Hepatocyte (in vitro differentiated cells): ENCODE measurements at regions not wholly inside any gene's neighbourhood (a gene's known extent, or its start where the extent isn't known, plus 50 kb on each side); places are given as distances from the start of the nearest gene placed in this dataset.
"Not testable (repeated sequence)": the region's sequence is repeated elsewhere in the genome, so short reads cannot be mapped to it uniquely, and the experiment has no call there.

Source experiments
- DNase-seq: peaks from one replicate; pipeline ENCODE4 v3.0.0-alpha.2; 2016; ENCODE audit warnings: low spot score
- H2AFZ ChIP-seq: fragments of 200-600 bp; sonication (generic); 2 replicates; pipeline ENCODE4 v1.6.0; 2016; ENCODE audit warnings: antibody characterized with exemption, mild to moderate bottlenecking
- H3K27ac ChIP-seq: fragments of 200-600 bp; sonication (generic); 2 replicates; pipeline ENCODE4 v1.5.1; 2016; ENCODE audit warnings: mild to moderate bottlenecking
- H3K27me3 ChIP-seq: fragments of 200-600 bp; sonication (generic); 2 replicates; pipeline ENCODE4 v1.6.1; 2016
- H3K36me3 ChIP-seq: fragments of 200-600 bp; sonication (generic); replicated peaks from 2 replicates; pipeline ENCODE4 v1.5.1; 2016; ENCODE audit warnings: low read depth; ENCODE audit not compliant: insufficient read depth
- H3K4me1 ChIP-seq: fragments of 200-600 bp; sonication (generic); 2 replicates; pipeline ENCODE4 v1.5.1; 2016; ENCODE audit warnings: mild to moderate bottlenecking, moderate library complexity; ENCODE audit not compliant: insufficient read depth
- H3K4me2 ChIP-seq: fragments of 200-600 bp; sonication (generic); 2 replicates; pipeline ENCODE4 v1.6.0; 2016
- H3K4me3 ChIP-seq: fragments of 200-600 bp; sonication (generic); 2 replicates; pipeline ENCODE4 v1.5.1; 2016; ENCODE audit warnings: mild to moderate bottlenecking
- H3K79me2 ChIP-seq: fragments of 200-600 bp; sonication (generic); 2 replicates; pipeline ENCODE4 v1.6.0; 2017; ENCODE audit warnings: mild to moderate bottlenecking
- H3K9me2 ChIP-seq: fragments of 200-600 bp; sonication (generic); replicated peaks from 2 replicates; pipeline ENCODE4 v1.6.0; 2017; ENCODE audit warnings: mild to moderate bottlenecking; ENCODE audit not compliant: insufficient read depth
- H3K9me3 ChIP-seq: fragments of 200-600 bp; sonication (generic); 2 replicates; pipeline ENCODE4 v1.5.1; 2016; ENCODE audit warnings: low read depth, mild to moderate bottlenecking
- H4K20me1 ChIP-seq: fragments of 200-600 bp; sonication (generic); 2 replicates; pipeline ENCODE4 v1.6.0; 2016; ENCODE audit warnings: mild to moderate bottlenecking; ENCODE audit not compliant: insufficient read depth, poor library complexity, severe bottlenecking
- CTCF ChIP-seq: fragments of 200-600 bp; sonication (generic); IDR thresholded peaks from 2 replicates; pipeline ENCODE4 v1.5.1; 2016; ENCODE audit warnings: antibody characterized with exemption, mild to moderate bottlenecking; ENCODE audit not compliant: poor library complexity
- EZH2 ChIP-seq: fragments of 200-600 bp; sonication (generic); IDR thresholded peaks from 2 replicates; pipeline ENCODE4 v1.6.1; 2016; ENCODE audit warnings: antibody characterized with exemption, mild to moderate bottlenecking, borderline replicate concordance
- EZH2phosphoT487 ChIP-seq: fragments of 200-600 bp; sonication (generic); IDR thresholded peaks from one replicate; pipeline ENCODE4 v1.6.1; 2018; ENCODE audit warnings: antibody characterized with exemption, mild to moderate bottlenecking, low read depth, moderate library complexity; ENCODE audit not compliant: unreplicated experiment, severe bottlenecking
- WGBS: methylation state at CpG from one replicate; pipeline ENCODE4 v1.1.6; 2016; ENCODE audit warnings: low lambda C conversion rate; ENCODE audit errors: missing lambda C conversion rate; 5-methylcytosine and 5-hydroxymethylcytosine counted together

DNA sequence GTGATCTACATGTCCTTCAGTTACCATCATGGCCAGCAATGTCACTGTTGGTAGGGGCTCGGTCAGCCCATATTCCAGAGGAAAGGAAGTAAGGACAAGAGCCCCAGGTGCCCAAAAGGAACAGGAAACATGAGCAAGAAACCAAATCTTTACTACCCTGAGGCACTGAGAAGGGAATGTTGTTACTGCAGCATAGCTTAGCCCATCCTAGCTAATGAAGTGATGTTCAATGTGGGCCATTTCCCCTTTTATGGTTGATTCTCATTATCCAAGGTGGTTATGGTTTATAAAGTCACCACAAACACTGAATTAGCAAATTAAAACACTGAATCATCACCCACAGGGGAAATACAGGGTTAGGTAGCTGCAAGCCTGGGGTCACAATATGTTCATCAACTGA lies 88.4 kb upstream of the C10orf90 start:
- no peak overlapping the region for H3K27ac ChIP-seq

DNA sequence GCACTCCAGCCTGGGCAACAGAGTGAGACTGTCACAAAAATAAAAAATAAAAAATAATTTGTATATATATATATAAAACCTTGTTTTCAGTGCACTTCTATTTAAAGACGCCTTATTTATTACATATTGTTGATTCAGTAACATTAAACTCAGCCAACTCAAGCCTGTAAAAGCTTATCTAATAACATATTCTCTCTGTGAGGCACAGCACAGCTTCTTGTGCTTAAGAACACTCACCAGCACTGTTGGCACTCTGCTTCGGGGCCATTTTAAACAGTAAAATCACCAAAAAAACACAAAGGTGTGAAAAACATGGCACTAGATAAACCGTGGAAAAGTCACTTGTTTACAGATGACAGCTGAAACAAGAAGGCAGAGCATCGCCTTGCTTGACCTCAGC lies 89.0 kb upstream of the C10orf90 start:
- no peak for TF ChIP-seq EZH2
- TF ChIP-seq CTCF = no peak
- TF ChIP-seq EZH2phosphoT487 = no peak
- Histone ChIP-seq H3K36me3 (no peaks in the 10 kb centered on the region), H3K4me1 (no peaks in the 10 kb centered on the region), H3K79me2 (no peaks in the 10 kb centered on the region), H3K9me3 (no peaks in the 10 kb centered on the region), H4K20me1 (no peaks in the 10 kb centered on the region), H3K9me2 (no peaks in the 10 kb centered on the region), H3K4me2 (no peak overlapping the region), H2AFZ (no peak overlapping the region), H3K4me3 (no peak overlapping the region), H3K27me3 (no peaks in the 10 kb centered on the region), H3K27ac (no peak overlapping the region)
- no peak for DNase-seq
- 71% methylated on average over 4 of the region's 4 CpGs for WGBS

More for the DNA sequence above, 88.4 kb upstream of the C10orf90 start:
- TF ChIP-seq EZH2phosphoT487 (no peak), CTCF (no peak), EZH2 (no peak)
- Histone ChIP-seq H3K36me3 (no peaks in the 10 kb centered on the region), H3K9me3 (no peaks in the 10 kb centered on the region), H2AFZ (no peak overlapping the region), H3K9me2 (no peaks in the 10 kb centered on the region), H3K27me3 (no peaks in the 10 kb centered on the region), H3K4me1 (no peaks in the 10 kb centered on the region), H4K20me1 (no peaks in the 10 kb centered on the region), H3K79me2 (no peaks in the 10 kb centered on the region), H3K4me3 (no peak overlapping the region), H3K4me2 (no peak overlapping the region)
- WGBS = 94% methylated on average over 1 of the region's 1 CpG
- no peak for DNase-seq

DNA sequence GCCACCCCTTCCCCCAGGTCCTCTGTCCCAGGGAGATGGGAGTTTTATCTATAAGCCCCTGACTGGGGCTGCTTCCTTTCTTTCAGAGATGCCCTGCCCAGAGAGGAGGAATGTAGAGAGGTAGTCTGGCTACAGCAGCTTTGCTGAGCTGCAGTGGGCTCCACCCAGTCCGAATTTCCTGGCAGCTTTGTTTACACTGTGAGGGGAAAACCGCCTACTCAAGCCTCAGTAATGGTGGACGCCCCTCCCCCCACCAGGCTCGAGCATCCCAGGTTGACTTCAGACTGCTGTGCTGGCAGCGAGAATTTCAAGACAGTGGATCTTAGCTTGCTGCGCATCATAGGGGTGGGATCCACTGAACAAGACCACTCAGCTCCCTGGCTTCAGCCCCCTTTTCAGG lies 96.2 kb upstream of the C10orf90 start:
- H4K20me1 ChIP-seq, H3K27me3 ChIP-seq, H3K4me1 ChIP-seq, H3K9me2 ChIP-seq, H3K4me2 ChIP-seq, H3K79me2 ChIP-seq, DNase-seq, H3K27ac ChIP-seq, H3K4me3 ChIP-seq, H2AFZ ChIP-seq, H3K9me3 ChIP-seq, H3K36me3 ChIP-seq: not testable (repeated sequence)
- WGBS = 40% methylated on average over 6 of the region's 6 CpGs

GRCh38 chr10:126770809-126771208 lies 100.3 kb upstream of the C10orf90 start:
- Histone ChIP-seq H3K9me2 (no peaks in the 10 kb centered on the region), H3K4me3 (no peak overlapping the region), H3K79me2 (no peaks in the 10 kb centered on the region), H3K36me3 (no peaks in the 10 kb centered on the region), H3K27me3 (no peaks in the 10 kb centered on the region), H3K27ac (no peak overlapping the region), H4K20me1 (no peaks in the 10 kb centered on the region), H3K4me1 (no peaks in the 10 kb centered on the region), H3K4me2 (no peak overlapping the region), H2AFZ (no peak overlapping the region), H3K9me3 (no peaks in the 10 kb centered on the region)
- TF ChIP-seq EZH2 (no peak), EZH2phosphoT487 (no peak), CTCF (no peak)
- 69% methylated on average over 2 of the region's 2 CpGs for WGBS
- DNase-seq = no peak
